Calu3 (cell line): ENCODE measurements at regions not wholly inside any gene's neighbourhood (a gene's known extent, or its start where the extent isn't known, plus 50 kb on each side); places are given as distances from the start of the nearest gene placed in this dataset.

Experiments
- BruUV-seq: library from RNA; stranded (reverse); fragments of 400-500 nt; replicated peaks from 2 replicates; lab custom pipeline; 2021; lab: Mats Ljungman, UMichigan
- CTCF ChIA-PET: fragments of 300-600 bp; sonication (Branson Sonifier 250); formaldehyde crosslinking; loops from one replicate; lab custom pipeline; 2022; ENCODE audit warnings: antibody characterized with exemption; lab: Charles Lee
- DNase-seq: peaks from one replicate; pipeline ENCODE4 v3.0.0; 2022
- H3K27ac Mint-ChIP-seq: one replicate; pipeline ENCODE4 v1.8.0; 2022; ENCODE audit warnings: mixed read lengths; ENCODE audit not compliant: unreplicated experiment
- H3K27me3 Mint-ChIP-seq: one replicate; pipeline ENCODE4 v1.8.0; 2022; ENCODE audit warnings: mixed read lengths; ENCODE audit not compliant: unreplicated experiment
- H3K36me3 Mint-ChIP-seq: one replicate; pipeline ENCODE4 v1.8.0; 2022; ENCODE audit warnings: mild to moderate bottlenecking, moderate library complexity, mixed read lengths; ENCODE audit not compliant: insufficient read depth, unreplicated experiment
- H3K4me1 Mint-ChIP-seq: one replicate; pipeline ENCODE4 v1.8.0; 2022; ENCODE audit warnings: mild to moderate bottlenecking, low read depth, mixed read lengths; ENCODE audit not compliant: unreplicated experiment
- H3K4me3 Mint-ChIP-seq: one replicate; pipeline ENCODE4 v1.8.0; 2022; ENCODE audit warnings: mild to moderate bottlenecking, low read depth, moderate library complexity, mixed read lengths; ENCODE audit not compliant: unreplicated experiment
- H3K9me3 Mint-ChIP-seq: one replicate; pipeline ENCODE4 v1.8.0; 2022; ENCODE audit warnings: low read depth, mixed read lengths; ENCODE audit not compliant: unreplicated experiment
- intact Hi-C: fragments of 100-400 bp; cut with micrococcal nuclease; formaldehyde crosslinking; loops from one replicate; pipeline ENCODE4 v1.10.0; 2022; ENCODE audit not compliant: unreplicated experiment
- TF ChIP-seq, protein P1 (sequence below): fragments of 200-600 bp; IDR thresholded peaks from one replicate; pipeline ENCODE4 v1.8.0; 2022; ENCODE audit warnings: antibody characterized with exemption; ENCODE audit not compliant: unreplicated experiment

DNA sequence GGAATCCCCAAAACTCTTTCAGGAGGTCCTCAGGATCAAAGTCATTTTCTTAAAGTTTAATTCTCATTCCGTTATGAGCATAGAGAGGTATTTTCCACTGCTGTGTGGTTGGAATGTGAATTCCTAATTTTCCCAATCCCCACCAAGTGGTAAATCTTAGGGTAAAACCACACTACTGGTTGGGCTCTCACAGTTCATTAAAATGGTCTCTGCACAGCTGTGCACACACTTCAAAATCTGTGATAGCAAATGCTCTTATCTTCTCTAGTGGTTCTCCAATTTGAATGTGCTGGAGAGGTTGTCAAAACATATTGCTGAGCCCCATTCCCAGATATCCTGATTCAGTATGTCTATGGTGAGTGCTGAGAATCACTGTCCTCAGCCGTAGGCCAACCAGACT lies 189.1 kb downstream of the BMP4 start:
- Mint-ChIP-seq H3K27me3 (no peaks in the 10 kb centered on the region), H3K4me1 (peaks cover 32% of the 10 kb centered on the region), H3K27ac (no peak overlapping the region), H3K9me3 (no peaks in the 10 kb centered on the region), H3K36me3 (peaks cover 5% of the 10 kb centered on the region), H3K4me3 (no peak overlapping the region)
- CTCF ChIA-PET, result no interaction called here
- TF ChIP-seq, protein P1, sequence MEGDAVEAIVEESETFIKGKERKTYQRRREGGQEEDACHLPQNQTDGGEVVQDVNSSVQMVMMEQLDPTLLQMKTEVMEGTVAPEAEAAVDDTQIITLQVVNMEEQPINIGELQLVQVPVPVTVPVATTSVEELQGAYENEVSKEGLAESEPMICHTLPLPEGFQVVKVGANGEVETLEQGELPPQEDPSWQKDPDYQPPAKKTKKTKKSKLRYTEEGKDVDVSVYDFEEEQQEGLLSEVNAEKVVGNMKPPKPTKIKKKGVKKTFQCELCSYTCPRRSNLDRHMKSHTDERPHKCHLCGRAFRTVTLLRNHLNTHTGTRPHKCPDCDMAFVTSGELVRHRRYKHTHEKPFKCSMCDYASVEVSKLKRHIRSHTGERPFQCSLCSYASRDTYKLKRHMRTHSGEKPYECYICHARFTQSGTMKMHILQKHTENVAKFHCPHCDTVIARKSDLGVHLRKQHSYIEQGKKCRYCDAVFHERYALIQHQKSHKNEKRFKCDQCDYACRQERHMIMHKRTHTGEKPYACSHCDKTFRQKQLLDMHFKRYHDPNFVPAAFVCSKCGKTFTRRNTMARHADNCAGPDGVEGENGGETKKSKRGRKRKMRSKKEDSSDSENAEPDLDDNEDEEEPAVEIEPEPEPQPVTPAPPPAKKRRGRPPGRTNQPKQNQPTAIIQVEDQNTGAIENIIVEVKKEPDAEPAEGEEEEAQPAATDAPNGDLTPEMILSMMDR, result no peak
- no TSS peak for BruUV-seq
- no peak for DNase-seq
- intact Hi-C loops, result no loop called here

DNA sequence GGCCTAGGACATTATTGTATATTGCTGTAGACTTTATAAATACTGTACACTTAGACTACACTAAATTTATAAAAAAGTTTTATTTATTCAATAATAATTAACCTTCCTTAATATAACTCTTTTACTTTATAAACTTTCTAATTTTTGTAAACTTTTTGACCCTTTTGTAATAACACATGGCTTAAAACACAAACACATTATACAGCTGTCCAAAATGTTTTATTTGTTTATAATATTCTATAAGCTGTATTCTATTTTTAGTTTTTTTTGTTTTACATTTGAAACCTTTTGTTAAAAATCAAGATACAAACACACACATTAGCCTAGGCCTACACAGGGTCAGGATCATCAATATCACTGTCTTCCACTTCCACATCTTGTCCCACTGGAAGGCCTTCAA lies 190.0 kb downstream of the BMP4 start:
- Mint-ChIP-seq H3K4me3 (no peak overlapping the region), H3K27me3 (no peaks in the 10 kb centered on the region), H3K9me3 (no peaks in the 10 kb centered on the region), H3K4me1 (peaks cover 32% of the 10 kb centered on the region), H3K36me3 (peaks cover 5% of the 10 kb centered on the region), H3K27ac (no peak overlapping the region)
- CTCF ChIA-PET, result no interaction called here
- intact Hi-C loops, result no loop called here
- no TSS peak for BruUV-seq
- DNase-seq, result no peak
- TF ChIP-seq, protein P1, result no peak

DNA sequence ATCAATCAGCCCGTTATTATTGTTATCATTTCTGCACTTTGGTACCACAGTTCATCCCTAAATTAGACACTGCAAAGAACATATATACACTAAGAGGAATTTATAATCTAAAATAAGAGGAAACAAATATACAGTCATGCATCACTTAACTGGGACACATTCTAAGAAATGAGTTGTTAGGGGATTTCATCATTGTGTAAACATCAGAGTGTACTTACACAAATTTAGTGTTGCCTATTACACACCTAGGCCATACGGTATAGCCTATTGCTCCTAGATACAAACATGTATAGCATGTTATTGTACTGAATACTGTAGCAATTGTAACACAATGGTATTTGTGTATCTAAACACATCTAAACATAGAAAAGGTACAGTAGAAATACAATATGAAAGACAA lies 190.5 kb downstream of the BMP4 start:
- Mint-ChIP-seq H3K36me3 (peaks cover 5% of the 10 kb centered on the region), H3K27ac (no peak overlapping the region), H3K9me3 (no peaks in the 10 kb centered on the region), H3K4me3 (no peak overlapping the region), H3K4me1 (peaks cover 32% of the 10 kb centered on the region), H3K27me3 (no peaks in the 10 kb centered on the region)
- DNase-seq, result no peak
- TF ChIP-seq, protein P1, result no peak
- intact Hi-C loops, result no loop called here
- no TSS peak for BruUV-seq
- CTCF ChIA-PET, result no interaction called here

DNA sequence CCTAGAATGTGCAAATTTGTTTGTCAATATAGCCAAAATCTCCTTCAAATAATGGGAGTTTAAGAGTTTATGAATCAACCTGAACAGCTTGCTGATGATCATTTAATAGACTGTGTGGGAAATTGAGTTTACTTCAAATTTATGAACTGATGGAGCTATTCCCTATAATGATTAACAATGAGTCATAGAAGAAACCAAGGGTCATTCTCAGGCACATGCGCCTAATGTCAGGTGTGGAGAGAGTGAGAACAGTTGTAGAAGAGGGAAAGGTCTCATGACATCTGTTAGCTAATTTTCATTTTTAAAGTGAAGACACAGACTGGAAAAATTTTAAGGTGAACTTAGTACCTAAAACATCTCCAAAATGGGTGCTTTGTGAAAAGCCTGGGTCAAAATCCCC lies 191.8 kb downstream of the BMP4 start:
- no peak overlapping the region for H3K27ac Mint-ChIP-seq
- peaks cover 32% of the 10 kb centered on the region for H3K4me1 Mint-ChIP-seq
- DNase-seq, result no peak
- no peaks in the 10 kb centered on the region for H3K9me3 Mint-ChIP-seq
- no peak overlapping the region for H3K4me3 Mint-ChIP-seq
- intact Hi-C loops, result no loop called here
- H3K27me3 Mint-ChIP-seq, result no peaks in the 10 kb centered on the region
- TF ChIP-seq, protein P1, result no peak
- no TSS peak for BruUV-seq
- H3K36me3 Mint-ChIP-seq, result peaks cover 5% of the 10 kb centered on the region
- CTCF ChIA-PET, result no interaction called here
